K562 (cell line): ENCODE measurements at regions not wholly inside any gene's neighbourhood (a gene's known extent, or its start where the extent isn't known, plus 50 kb on each side); places are given as distances from the start of the nearest gene placed in this dataset.

Experiments used
- ATAC-seq: fragments of 200-7000 bp; cut with Tn5 transposase; 3 replicates; pipeline ENCODE4 v1.9.1; 2020; ENCODE audit warnings: moderate library complexity
- BruUV-seq: library from RNA; stranded (reverse); fragments of 400-500 nt; replicated peaks from 2 replicates; lab custom pipeline; 2021; lab: Mats Ljungman, UMichigan
- CTCF ChIA-PET: fragments of 300-600 bp; formaldehyde crosslinking; extraction: SDS; loops from one replicate; lab custom pipeline; 2021; ENCODE audit warnings: low intra/inter-chr PET ratio; lab: Yijun Ruan, JAX
- POLR2A ChIA-PET: fragments of 300-600, 350-650 bp; sonication (Branson Sonifier 250); formaldehyde crosslinking; extraction: SDS; loops from one replicate; lab custom pipeline; 2021; ENCODE audit warnings: antibody characterized with exemption, inconsistent platforms; lab: Yijun Ruan, JAX
- DNase-seq, 4 experiments: peaks; one replicate each; pipeline versions ENCODE4 v3.0.0 to v3.0.0-alpha.2; 2011 to 2018; ENCODE audit warnings: low spot score in 3 of 4, mixed read lengths in 3 of 4; ENCODE audit errors: extremely low read depth in 1 of 4
- FAIRE-seq: peaks from 2 replicates; lab custom pipeline; 2011; peaks lifted over from hg19 to GRCh38; lab: Jason Lieb, UNC
- H2AFZ ChIP-seq: 2 replicates; pipeline ENCODE4 v1.6.0; 2011; ENCODE audit warnings: low read depth, low read length, control low read depth, inconsistent platforms
- H3K27ac ChIP-seq: fragments of 200-600 bp; 3 replicates; pipeline ENCODE4 v1.8.0; 2011; ENCODE audit warnings: low read depth, mild to moderate bottlenecking, control low read depth, inconsistent platforms, low read length, moderate library complexity, mixed read lengths; ENCODE audit errors: extremely low read depth
- H3K27me3 ChIP-seq, 2 experiments: fragments of 300-600 bp in 1 of 2; 2 replicates in 1 of 2; 3 replicates in 1 of 2; pipeline versions ENCODE4 v1.6.0 to v1.8.0; 2011; ENCODE audit warnings: inconsistent platforms in 2 of 2, low read length in 2 of 2, mild to moderate bottlenecking in 1 of 2, mixed read lengths in 1 of 2, moderate library complexity in 1 of 2; ENCODE audit not compliant: control insufficient read depth in 2 of 2, insufficient read depth in 2 of 2
- H3K36me3 ChIP-seq: fragments of 300-600 bp; 3 replicates; pipeline ENCODE4 v1.8.0; 2011; ENCODE audit warnings: mild to moderate bottlenecking, low read length, inconsistent platforms; ENCODE audit not compliant: control insufficient read depth, insufficient read depth
- H3K4me1 ChIP-seq, 2 experiments: fragments of 200-600 bp in 1 of 2; replicated peaks in 1 of 2; 2 replicates in 1 of 2; 3 replicates in 1 of 2; pipeline versions ENCODE4 v1.5.1 to v1.8.0; 2011; ENCODE audit warnings: inconsistent platforms in 2 of 2, low read length in 2 of 2, mild to moderate bottlenecking in 1 of 2, mixed read lengths in 1 of 2, moderate library complexity in 1 of 2; ENCODE audit not compliant: control insufficient read depth in 2 of 2, insufficient read depth in 2 of 2
- H3K4me2 ChIP-seq: 2 replicates; pipeline ENCODE4 v1.6.1; 2011; ENCODE audit warnings: low read length, control low read depth, inconsistent platforms, mixed read lengths; ENCODE audit not compliant: insufficient read depth
- H3K4me3 ChIP-seq: fragments of 200-600 bp; sonication (generic), shearing (Covaris generic); 2 replicates; pipeline ENCODE4 v1.5.1; 2016; ENCODE audit warnings: control low read depth, inconsistent platforms
- H3K79me2 ChIP-seq: fragments of 200-600 bp; 3 replicates; pipeline ENCODE4 v1.8.0; 2011; ENCODE audit warnings: low read length, inconsistent platforms; ENCODE audit not compliant: control insufficient read depth, insufficient read depth
- H3K9ac ChIP-seq, 2 experiments: 2 replicates each; pipeline versions ENCODE4 v1.6.0 to v1.6.1; 2011; ENCODE audit warnings: low read depth in 2 of 2, low read length in 2 of 2, control low read depth in 1 of 2, inconsistent platforms in 1 of 2, mild to moderate bottlenecking in 1 of 2, mixed read lengths in 1 of 2; ENCODE audit not compliant: insufficient read depth in 1 of 2
- H3K9me1 ChIP-seq: one replicate; pipeline ENCODE4 v1.6.0; 2011; ENCODE audit warnings: inconsistent platforms, mild to moderate bottlenecking, low read length, moderate library complexity; ENCODE audit not compliant: control insufficient read depth, insufficient read depth
- H3K9me3 ChIP-seq: replicated peaks from 2 replicates; pipeline ENCODE4 v1.5.1; 2011; ENCODE audit warnings: low read depth, low read length, inconsistent platforms; ENCODE audit not compliant: control insufficient read depth, insufficient read depth
- H4K20me1 ChIP-seq: replicated peaks from 2 replicates; pipeline ENCODE4 v1.6.1; 2011; ENCODE audit warnings: low read length, inconsistent platforms, mixed read lengths; ENCODE audit not compliant: control insufficient read depth, insufficient read depth
- ELF2 ChIP-seq: fragments of 250-450 bp; sonication (Bioruptor Pico); IDR thresholded peaks from 2 replicates; pipeline ENCODE4 v1.5.0; 2021; ENCODE audit warnings: mild to moderate bottlenecking
- GABPA ChIP-seq: fragments of 200-800 bp; sonication (Bioruptor generic); conservative IDR thresholded peaks from 2 replicates; pipeline ENCODE4 v1.6.1; 2016; ENCODE audit warnings: low read depth, missing genetic modification characterization, missing compliant biosample characterization
- HBP1 ChIP-seq: fragments of 450-650 bp; formaldehyde crosslinking; IDR thresholded peaks from 2 replicates; pipeline ENCODE4 v1.4.0; 2022; ENCODE audit warnings: missing genetic modification characterization
- HEY1 ChIP-seq: fragments of 250-450 bp; sonication (Bioruptor Pico); IDR thresholded peaks from 2 replicates; pipeline ENCODE4 v1.5.0; 2020; ENCODE audit warnings: mild to moderate bottlenecking, moderate library complexity, borderline replicate concordance
- LARP7 ChIP-seq: fragments of 450-650 bp; IDR thresholded peaks from 2 replicates; pipeline ENCODE4 v1.6.1; 2016
- MCM7 ChIP-seq, 2 experiments: fragments of 450-650 bp; IDR thresholded peaks; 2 replicates each; pipeline ENCODE4 v1.6.1; 2016 to 2018
- NELFE ChIP-seq: IDR thresholded peaks from 2 replicates; pipeline ENCODE4 v1.6.1; 2011; ENCODE audit warnings: mild to moderate bottlenecking; ENCODE audit not compliant: insufficient read depth, insufficient read length
- NR3C1 ChIP-seq: sonication (generic); formaldehyde crosslinking; IDR thresholded peaks from 2 replicates; pipeline ENCODE4 v1.8.1; 2022; ENCODE audit warnings: missing genetic modification reagents
- NR4A1 ChIP-seq, 2 experiments: fragments of 250-450 bp in 1 of 2; fragments of 450-650 bp in 1 of 2; sonication (Bioruptor Pico) in 1 of 2; IDR thresholded peaks; 2 replicates each; pipeline versions ENCODE4 v1.4.0 to v1.6.1; 2016 to 2020; ENCODE audit warnings: mild to moderate bottlenecking in 2 of 2, missing compliant biosample characterization in 1 of 2, missing genetic modification characterization in 1 of 2, moderate library complexity in 1 of 2
- RAD21 ChIP-seq, 2 experiments: fragments of 250-450 bp in 1 of 2; fragments of 450-650 bp in 1 of 2; sonication (Bioruptor Pico) in 1 of 2; formaldehyde crosslinking in 1 of 2; IDR thresholded peaks in 1 of 2; conservative IDR thresholded peaks in 1 of 2; 2 replicates each; pipeline versions ENCODE4 v1.4.0 to v1.8.0; 2020 to 2022; ENCODE audit warnings: mild to moderate bottlenecking in 2 of 2, moderate library complexity in 1 of 2
- RBFOX2 ChIP-seq: fragments of 200-400 bp; formaldehyde crosslinking; IDR thresholded peaks from 2 replicates; pipeline ENCODE4 v1.6.1; 2017; ENCODE audit warnings: low read depth, mild to moderate bottlenecking, low read length, moderate library complexity
- TARDBP ChIP-seq: fragments of 450-650 bp; IDR thresholded peaks from 2 replicates; pipeline ENCODE4 v1.6.1; 2016
- WGBS: fragments of 100-300 bp; shearing (Covaris generic); methylation state at CpG from one replicate; pipeline ENCODE4 v1.1.6; 2016; ENCODE audit warnings: low coverage, mixed read lengths; ENCODE audit not compliant: insufficient coverage; ENCODE audit errors: missing lambda C conversion rate; 5-methylcytosine and 5-hydroxymethylcytosine counted together
- in situ Hi-C: fragments of 300-500 bp; cut with MboI; formaldehyde crosslinking; loops from 4 replicates; pipeline ENCODE4 v1.15.0; 2018; ENCODE audit warnings: inconsistent platforms, mixed read lengths
- intact Hi-C: fragments of 100-400 bp; cut with micrococcal nuclease; formaldehyde crosslinking; loops from 2 replicates; pipeline ENCODE4 v1.14.2; 2022
- TF ChIP-seq, protein P1 (sequence below): sonication (generic); formaldehyde crosslinking; IDR thresholded peaks from 2 replicates; pipeline ENCODE4 v1.8.0; 2023; ENCODE audit warnings: mild to moderate bottlenecking, missing genetic modification reagents
- TF ChIP-seq, protein P2 (sequence below): fragments of 250-450 bp; sonication (Bioruptor Pico); IDR thresholded peaks from 2 replicates; pipeline ENCODE4 v1.4.0; 2020; ENCODE audit warnings: mild to moderate bottlenecking, moderate library complexity

DNA sequence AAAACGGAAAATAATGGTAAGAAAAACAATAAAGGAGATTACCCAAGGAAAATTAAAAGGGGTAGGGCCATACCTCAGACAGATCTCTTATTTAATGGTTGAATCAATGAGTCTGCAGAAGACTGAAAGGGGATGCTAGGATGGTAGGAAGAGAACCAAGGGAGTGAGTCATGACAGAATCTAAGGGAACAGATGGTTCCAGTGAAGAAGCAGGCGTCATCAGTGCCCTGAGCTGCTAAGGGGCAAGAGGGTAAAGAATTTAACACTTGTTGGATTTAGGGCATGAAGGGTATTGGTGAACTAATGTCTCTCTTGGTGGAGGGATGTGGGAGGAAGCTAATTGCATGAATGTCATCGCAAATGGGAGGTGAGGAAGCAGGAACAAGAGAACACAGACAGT, 329.2 kb upstream of the TSHZ3 start (continued):
- TF ChIP-seq HBP1 (no peak), GABPA (no peak), NELFE (no peak), MCM7 (IDR thresholded peaks at IDR 0.05) (no peak), NR3C1 (no peak), NR4A1 (CRISPR knock-in tag; IDR thresholded peaks at IDR 0.05) (no peak), NR4A1 (tag; IDR thresholded peaks at IDR 0.05) (no peak), HEY1 (no peak)

DNA sequence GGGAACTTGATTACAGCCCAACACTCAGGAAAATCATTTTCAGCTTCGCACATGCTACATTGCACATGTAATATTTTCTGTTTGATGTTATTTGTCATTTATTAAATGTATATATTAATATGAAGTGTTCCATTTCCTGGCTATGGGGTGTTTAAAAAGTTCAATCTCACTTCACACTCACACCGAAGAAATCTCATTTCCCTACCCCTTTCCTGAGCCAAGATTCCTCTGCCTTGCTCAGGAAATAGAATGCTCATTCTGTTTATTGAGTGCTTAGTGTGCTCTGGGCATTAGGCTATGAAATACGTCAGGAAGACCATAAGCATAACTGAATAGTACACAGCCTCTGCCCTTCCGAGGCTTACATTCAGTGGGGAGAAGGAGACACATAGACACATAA, 331.9 kb upstream of the TSHZ3 start:
- no peaks in the 10 kb centered on the region for H3K36me3 ChIP-seq
- WGBS: 0% methylated on average over 4 of the region's 4 CpGs
- ChIA-PET POLR2A (interaction anchor here (0.7 to 1.0 kb wide), 2 partner anchors 14 to 134 kb away, joined by 5 to 8 read pairs; no protein-coding TSS in a partner anchor), CTCF (interaction anchor here (0.5 kb wide), 1 partner anchor 1113 kb away, joined by 7 read pairs; no protein-coding TSS in a partner anchor)
- no peaks in the 10 kb centered on the region for H3K9me3 ChIP-seq
- no peak overlapping the region for H3K27ac ChIP-seq
- no peaks in the 10 kb centered on the region for H3K79me2 ChIP-seq
- in situ Hi-C loops: loop anchor here (10.0 kb wide), 1 partner anchor 534 kb away; no protein-coding TSS in a partner anchor
- no peak overlapping the region for H3K9ac ChIP-seq
- H3K9me1 ChIP-seq: no peaks in the 10 kb centered on the region
- no peak for ATAC-seq
- H2AFZ ChIP-seq: no peak overlapping the region
- no peak overlapping the region for H3K4me3 ChIP-seq
- FAIRE-seq: no peak
- no peaks in the 10 kb centered on the region for H3K4me1 ChIP-seq
- DNase-seq: no peak
- BruUV-seq: no TSS peak
- H3K4me2 ChIP-seq: no peak overlapping the region
- intact Hi-C loops: no loop called here
- no peaks in the 10 kb centered on the region; the same call in 1 of the 2 replicates for H4K20me1 ChIP-seq
- no peaks in the 10 kb centered on the region; a peak in 1 of 5 replicates for H3K27me3 ChIP-seq
- TF ChIP-seq, protein P1, sequence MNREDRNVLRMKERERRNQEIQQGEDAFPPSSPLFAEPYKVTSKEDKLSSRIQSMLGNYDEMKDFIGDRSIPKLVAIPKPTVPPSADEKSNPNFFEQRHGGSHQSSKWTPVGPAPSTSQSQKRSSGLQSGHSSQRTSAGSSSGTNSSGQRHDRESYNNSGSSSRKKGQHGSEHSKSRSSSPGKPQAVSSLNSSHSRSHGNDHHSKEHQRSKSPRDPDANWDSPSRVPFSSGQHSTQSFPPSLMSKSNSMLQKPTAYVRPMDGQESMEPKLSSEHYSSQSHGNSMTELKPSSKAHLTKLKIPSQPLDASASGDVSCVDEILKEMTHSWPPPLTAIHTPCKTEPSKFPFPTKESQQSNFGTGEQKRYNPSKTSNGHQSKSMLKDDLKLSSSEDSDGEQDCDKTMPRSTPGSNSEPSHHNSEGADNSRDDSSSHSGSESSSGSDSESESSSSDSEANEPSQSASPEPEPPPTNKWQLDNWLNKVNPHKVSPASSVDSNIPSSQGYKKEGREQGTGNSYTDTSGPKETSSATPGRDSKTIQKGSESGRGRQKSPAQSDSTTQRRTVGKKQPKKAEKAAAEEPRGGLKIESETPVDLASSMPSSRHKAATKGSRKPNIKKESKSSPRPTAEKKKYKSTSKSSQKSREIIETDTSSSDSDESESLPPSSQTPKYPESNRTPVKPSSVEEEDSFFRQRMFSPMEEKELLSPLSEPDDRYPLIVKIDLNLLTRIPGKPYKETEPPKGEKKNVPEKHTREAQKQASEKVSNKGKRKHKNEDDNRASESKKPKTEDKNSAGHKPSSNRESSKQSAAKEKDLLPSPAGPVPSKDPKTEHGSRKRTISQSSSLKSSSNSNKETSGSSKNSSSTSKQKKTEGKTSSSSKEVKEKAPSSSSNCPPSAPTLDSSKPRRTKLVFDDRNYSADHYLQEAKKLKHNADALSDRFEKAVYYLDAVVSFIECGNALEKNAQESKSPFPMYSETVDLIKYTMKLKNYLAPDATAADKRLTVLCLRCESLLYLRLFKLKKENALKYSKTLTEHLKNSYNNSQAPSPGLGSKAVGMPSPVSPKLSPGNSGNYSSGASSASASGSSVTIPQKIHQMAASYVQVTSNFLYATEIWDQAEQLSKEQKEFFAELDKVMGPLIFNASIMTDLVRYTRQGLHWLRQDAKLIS (CRISPR knock-in tag): no peak
- TF ChIP-seq LARP7: no peak
- no peak for TF ChIP-seq TARDBP
- TF ChIP-seq RAD21 (CRISPR knock-in tag; conservative IDR thresholded peaks at IDR 0.05 in 1 of 2, IDR thresholded peaks at IDR 0.05 in 1 of 2): no peak
- no peak for TF ChIP-seq ELF2 (CRISPR knock-in tag)
- TF ChIP-seq RBFOX2: no peak
- TF ChIP-seq, protein P2, sequence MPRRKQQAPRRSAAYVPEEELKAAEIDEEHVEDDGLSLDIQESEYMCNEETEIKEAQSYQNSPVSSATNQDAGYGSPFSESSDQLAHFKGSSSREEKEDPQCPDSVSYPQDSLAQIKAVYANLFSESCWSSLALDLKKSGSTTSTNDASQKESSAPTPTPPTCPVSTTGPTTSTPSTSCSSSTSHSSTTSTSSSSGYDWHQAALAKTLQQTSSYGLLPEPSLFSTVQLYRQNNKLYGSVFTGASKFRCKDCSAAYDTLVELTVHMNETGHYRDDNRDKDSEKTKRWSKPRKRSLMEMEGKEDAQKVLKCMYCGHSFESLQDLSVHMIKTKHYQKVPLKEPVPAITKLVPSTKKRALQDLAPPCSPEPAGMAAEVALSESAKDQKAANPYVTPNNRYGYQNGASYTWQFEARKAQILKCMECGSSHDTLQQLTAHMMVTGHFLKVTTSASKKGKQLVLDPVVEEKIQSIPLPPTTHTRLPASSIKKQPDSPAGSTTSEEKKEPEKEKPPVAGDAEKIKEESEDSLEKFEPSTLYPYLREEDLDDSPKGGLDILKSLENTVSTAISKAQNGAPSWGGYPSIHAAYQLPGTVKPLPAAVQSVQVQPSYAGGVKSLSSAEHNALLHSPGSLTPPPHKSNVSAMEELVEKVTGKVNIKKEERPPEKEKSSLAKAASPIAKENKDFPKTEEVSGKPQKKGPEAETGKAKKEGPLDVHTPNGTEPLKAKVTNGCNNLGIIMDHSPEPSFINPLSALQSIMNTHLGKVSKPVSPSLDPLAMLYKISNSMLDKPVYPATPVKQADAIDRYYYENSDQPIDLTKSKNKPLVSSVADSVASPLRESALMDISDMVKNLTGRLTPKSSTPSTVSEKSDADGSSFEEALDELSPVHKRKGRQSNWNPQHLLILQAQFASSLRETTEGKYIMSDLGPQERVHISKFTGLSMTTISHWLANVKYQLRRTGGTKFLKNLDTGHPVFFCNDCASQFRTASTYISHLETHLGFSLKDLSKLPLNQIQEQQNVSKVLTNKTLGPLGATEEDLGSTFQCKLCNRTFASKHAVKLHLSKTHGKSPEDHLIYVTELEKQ (CRISPR knock-in tag): no peak
